ENCODE measurements at regions not wholly inside any gene's neighbourhood (a gene's known extent, or its start where the extent isn't known, plus 50 kb on each side); places are given as distances from the start of the nearest gene placed in this dataset.
"Not testable (repeated sequence)": the region's sequence is repeated elsewhere in the genome, so short reads cannot be mapped to it uniquely, and the experiment has no call there.

DNA sequence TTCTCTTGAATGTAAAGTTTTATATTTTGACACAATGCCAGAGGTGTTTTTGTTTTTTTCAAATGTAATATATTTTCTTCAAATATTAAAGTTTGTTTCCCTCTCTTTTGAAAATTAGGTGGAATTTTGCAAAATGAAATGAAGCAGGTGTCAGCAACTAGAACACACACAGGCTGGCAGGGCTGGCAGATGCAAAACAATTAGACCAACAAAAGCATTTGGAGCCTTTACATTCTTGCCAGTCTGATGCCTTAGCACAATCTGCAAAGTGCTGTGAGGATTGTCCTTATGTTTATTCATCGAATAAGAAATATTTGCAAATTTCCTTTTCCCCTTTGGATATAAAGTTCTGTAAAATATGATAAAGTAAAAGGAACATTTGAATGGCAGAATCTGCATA is 1063.9 kb downstream of the CDH9 start:
- no peak overlapping the region for H3K27ac ChIP-seq (ENCODE audit: low read length)
- H3K4me3 ChIP-seq (ENCODE audit: low read depth in 2 of 2, low read length in 2 of 2) = no peak overlapping the region
- in situ Hi-C loops (cut with HindIII; ENCODE audit: low pct_unique_long_range_greater_than_20kb, low sequenced_read_pairs) = no loop called here
- intact Hi-C loops (cut with micrococcal nuclease; ENCODE audit: unreplicated experiment) = no loop called here
- H3K27me3 ChIP-seq (ENCODE audit: control insufficient read depth, insufficient read depth, low read length) = no peaks in the 10 kb centered on the region
- ATAC-seq (no peak), DNase-seq (ENCODE audit: low read depth, low spot score) (no peak)
- ChIA-PET CTCF (no interaction called here), POLR2A (no interaction called here)
- no peak for TF ChIP-seq SIN3A (IDR thresholded peaks at IDR 0.05; ENCODE audit: borderline replicate concordance, insufficient read depth, low read depth, low read length)
- TF ChIP-seq TCF7L2 (IDR thresholded peaks at IDR 0.05; ENCODE audit: low read depth, low read length) = no peak
- TF ChIP-seq, protein P1, sequence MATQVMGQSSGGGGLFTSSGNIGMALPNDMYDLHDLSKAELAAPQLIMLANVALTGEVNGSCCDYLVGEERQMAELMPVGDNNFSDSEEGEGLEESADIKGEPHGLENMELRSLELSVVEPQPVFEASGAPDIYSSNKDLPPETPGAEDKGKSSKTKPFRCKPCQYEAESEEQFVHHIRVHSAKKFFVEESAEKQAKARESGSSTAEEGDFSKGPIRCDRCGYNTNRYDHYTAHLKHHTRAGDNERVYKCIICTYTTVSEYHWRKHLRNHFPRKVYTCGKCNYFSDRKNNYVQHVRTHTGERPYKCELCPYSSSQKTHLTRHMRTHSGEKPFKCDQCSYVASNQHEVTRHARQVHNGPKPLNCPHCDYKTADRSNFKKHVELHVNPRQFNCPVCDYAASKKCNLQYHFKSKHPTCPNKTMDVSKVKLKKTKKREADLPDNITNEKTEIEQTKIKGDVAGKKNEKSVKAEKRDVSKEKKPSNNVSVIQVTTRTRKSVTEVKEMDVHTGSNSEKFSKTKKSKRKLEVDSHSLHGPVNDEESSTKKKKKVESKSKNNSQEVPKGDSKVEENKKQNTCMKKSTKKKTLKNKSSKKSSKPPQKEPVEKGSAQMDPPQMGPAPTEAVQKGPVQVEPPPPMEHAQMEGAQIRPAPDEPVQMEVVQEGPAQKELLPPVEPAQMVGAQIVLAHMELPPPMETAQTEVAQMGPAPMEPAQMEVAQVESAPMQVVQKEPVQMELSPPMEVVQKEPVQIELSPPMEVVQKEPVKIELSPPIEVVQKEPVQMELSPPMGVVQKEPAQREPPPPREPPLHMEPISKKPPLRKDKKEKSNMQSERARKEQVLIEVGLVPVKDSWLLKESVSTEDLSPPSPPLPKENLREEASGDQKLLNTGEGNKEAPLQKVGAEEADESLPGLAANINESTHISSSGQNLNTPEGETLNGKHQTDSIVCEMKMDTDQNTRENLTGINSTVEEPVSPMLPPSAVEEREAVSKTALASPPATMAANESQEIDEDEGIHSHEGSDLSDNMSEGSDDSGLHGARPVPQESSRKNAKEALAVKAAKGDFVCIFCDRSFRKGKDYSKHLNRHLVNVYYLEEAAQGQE (IDR thresholded peaks at IDR 0.05; ENCODE audit: insufficient read depth in 1 of 2, low read depth in 2 of 2, low read length in 1 of 2) = no peak
- no peak for TF ChIP-seq POLR2AphosphoS5 (IDR thresholded peaks at IDR 0.05; ENCODE audit: low read depth, low read length)
- no peaks in the 10 kb centered on the region for H3K9me3 ChIP-seq (ENCODE audit: control insufficient read depth, insufficient read depth, low read depth, low read length)
- BruUV-seq (replicated peaks) = no TSS peak
- H3K36me3 ChIP-seq (ENCODE audit: control insufficient read depth, insufficient read depth, low read length) = no peaks in the 10 kb centered on the region
- no peaks in the 10 kb centered on the region for H3K4me1 ChIP-seq (ENCODE audit: control insufficient read depth, insufficient read depth, low read length)

DNA sequence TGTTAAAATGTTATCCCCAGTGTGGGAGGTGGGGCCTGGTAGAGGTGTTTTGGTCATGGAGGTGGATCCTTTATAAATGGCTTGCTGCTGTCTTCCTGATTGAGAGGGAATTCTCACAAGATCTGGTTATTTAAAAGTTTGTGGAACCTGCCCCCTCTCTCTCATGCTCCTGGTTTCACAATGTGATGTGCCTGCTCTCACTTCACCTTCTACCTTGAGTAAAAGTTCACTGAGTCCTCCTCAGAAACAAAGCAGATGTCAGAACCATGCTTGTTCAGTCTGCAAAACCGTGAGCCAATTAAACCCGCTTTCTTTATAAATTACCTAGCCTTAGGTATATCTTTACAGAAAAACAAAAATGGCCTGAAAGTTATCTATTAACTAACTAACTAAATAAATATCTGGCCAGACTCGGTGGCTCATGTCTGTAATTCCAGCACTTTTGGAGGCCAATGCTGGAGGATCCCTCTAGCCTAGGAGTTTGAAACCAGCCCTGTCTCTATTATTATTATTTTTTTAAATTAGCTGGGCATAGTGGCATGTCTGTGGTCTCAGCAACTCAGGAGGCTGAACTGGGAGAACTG is 1067.4 kb downstream of the CDH9 start:
- ATAC-seq (no peak), DNase-seq (ENCODE audit: low read depth, low spot score) (no peak)
- H3K36me3 ChIP-seq (ENCODE audit: control insufficient read depth, insufficient read depth, low read length) = no peaks in the 10 kb centered on the region
- H3K27me3 ChIP-seq (ENCODE audit: control insufficient read depth, insufficient read depth, low read length) = no peaks in the 10 kb centered on the region
- intact Hi-C loops (cut with micrococcal nuclease; ENCODE audit: unreplicated experiment) = no loop called here
- H3K4me1 ChIP-seq (ENCODE audit: control insufficient read depth, insufficient read depth, low read length) = no peaks in the 10 kb centered on the region
- no peak for TF ChIP-seq POLR2AphosphoS5 (IDR thresholded peaks at IDR 0.05; ENCODE audit: low read depth, low read length)
- TF ChIP-seq, protein P2, sequence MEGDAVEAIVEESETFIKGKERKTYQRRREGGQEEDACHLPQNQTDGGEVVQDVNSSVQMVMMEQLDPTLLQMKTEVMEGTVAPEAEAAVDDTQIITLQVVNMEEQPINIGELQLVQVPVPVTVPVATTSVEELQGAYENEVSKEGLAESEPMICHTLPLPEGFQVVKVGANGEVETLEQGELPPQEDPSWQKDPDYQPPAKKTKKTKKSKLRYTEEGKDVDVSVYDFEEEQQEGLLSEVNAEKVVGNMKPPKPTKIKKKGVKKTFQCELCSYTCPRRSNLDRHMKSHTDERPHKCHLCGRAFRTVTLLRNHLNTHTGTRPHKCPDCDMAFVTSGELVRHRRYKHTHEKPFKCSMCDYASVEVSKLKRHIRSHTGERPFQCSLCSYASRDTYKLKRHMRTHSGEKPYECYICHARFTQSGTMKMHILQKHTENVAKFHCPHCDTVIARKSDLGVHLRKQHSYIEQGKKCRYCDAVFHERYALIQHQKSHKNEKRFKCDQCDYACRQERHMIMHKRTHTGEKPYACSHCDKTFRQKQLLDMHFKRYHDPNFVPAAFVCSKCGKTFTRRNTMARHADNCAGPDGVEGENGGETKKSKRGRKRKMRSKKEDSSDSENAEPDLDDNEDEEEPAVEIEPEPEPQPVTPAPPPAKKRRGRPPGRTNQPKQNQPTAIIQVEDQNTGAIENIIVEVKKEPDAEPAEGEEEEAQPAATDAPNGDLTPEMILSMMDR (IDR thresholded peaks at IDR 0.05) = no peak
- TF ChIP-seq SIN3A (IDR thresholded peaks at IDR 0.05; ENCODE audit: borderline replicate concordance, insufficient read depth, low read depth, low read length) = no peak
- TF ChIP-seq, protein P1 (IDR thresholded peaks at IDR 0.05; ENCODE audit: insufficient read depth in 1 of 2, low read depth in 2 of 2, low read length in 1 of 2) = no peak
- no peak for TF ChIP-seq TCF7L2 (IDR thresholded peaks at IDR 0.05; ENCODE audit: low read depth, low read length)
- in situ Hi-C loops (cut with HindIII; ENCODE audit: low pct_unique_long_range_greater_than_20kb, low sequenced_read_pairs) = no loop called here
- H3K4me3 ChIP-seq (ENCODE audit: low read depth in 2 of 2, low read length in 2 of 2) = no peak overlapping the region
- no peaks in the 10 kb centered on the region for H3K9me3 ChIP-seq (ENCODE audit: control insufficient read depth, insufficient read depth, low read depth, low read length)
- ChIA-PET POLR2A (no interaction called here), CTCF (no interaction called here)
- BruUV-seq (replicated peaks) = no TSS peak
- H3K27ac ChIP-seq (ENCODE audit: low read length) = no peak overlapping the region

DNA sequence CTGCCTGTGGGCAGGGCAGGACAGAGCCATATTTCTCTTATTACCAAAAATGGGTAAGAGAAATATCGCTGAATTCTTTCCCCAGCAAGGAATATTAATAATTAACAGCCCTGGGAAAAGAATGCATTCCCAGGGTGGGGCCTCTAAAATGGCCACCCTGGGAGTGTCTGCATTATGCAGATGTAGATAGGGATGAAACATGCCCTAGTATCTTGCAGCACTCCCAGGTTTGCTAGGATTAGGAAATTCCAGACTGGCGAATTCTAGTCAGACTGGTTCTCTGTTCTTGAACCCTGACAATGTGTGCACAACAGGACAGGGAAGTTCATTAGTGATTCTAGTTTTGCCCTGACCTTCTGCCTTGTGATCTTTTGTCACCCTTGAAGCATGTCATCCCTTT is 1069.3 kb downstream of the CDH9 start:
- intact Hi-C loops (cut with micrococcal nuclease; ENCODE audit: unreplicated experiment); DNase-seq (ENCODE audit: low read depth, low spot score); H3K4me1 ChIP-seq (ENCODE audit: control insufficient read depth, insufficient read depth, low read length); CTCF ChIA-PET; H3K27me3 ChIP-seq (ENCODE audit: control insufficient read depth, insufficient read depth, low read length); in situ Hi-C loops (cut with HindIII; ENCODE audit: low pct_unique_long_range_greater_than_20kb, low sequenced_read_pairs); H3K4me3 ChIP-seq (ENCODE audit: low read depth in 2 of 2, low read length in 2 of 2); ATAC-seq; BruUV-seq (replicated peaks); POLR2A ChIA-PET; H3K36me3 ChIP-seq (ENCODE audit: control insufficient read depth, insufficient read depth, low read length); H3K9me3 ChIP-seq (ENCODE audit: control insufficient read depth, insufficient read depth, low read depth, low read length); H3K27ac ChIP-seq (ENCODE audit: low read length): not testable (repeated sequence)
